ENCODE measurements at regions not wholly inside any gene's neighbourhood (a gene's known extent, or its start where the extent isn't known, plus 50 kb on each side); places are given as distances from the start of the nearest gene placed in this dataset.

GRCh38 chr17:56009795-56010651 is 143.3 kb upstream of the ANKFN1 start:
- no peak for DNase-seq (ENCODE audit: low spot score)

GRCh38 chr17:56011406-56012131 is 141.7 kb upstream of the ANKFN1 start:
- DNase-seq (ENCODE audit: low spot score): no peak

GRCh38 chr17:56018211-56018610 is 135.1 kb upstream of the ANKFN1 start:
- no peak for DNase-seq (ENCODE audit: low spot score)

GRCh38 chr17:56020369-56020768 is 132.9 kb upstream of the ANKFN1 start:
- DNase-seq (ENCODE audit: low spot score): no peak

GRCh38 chr17:56021681-56022190 is 131.5 kb upstream of the ANKFN1 start:
- no peak for DNase-seq (ENCODE audit: low spot score)

- DNase-seq (ENCODE audit: low spot score): no peak
These were observed 129.4 kb upstream of the ANKFN1 start for GRCh38 chr17:56023851-56024250.

GRCh38 chr17:56026915-56027314 is 126.4 kb upstream of the ANKFN1 start:
- no peak for DNase-seq (ENCODE audit: low spot score)

- no peak for DNase-seq (ENCODE audit: low spot score)
These were observed 124.4 kb upstream of the ANKFN1 start for GRCh38 chr17:56028837-56029236.

- DNase-seq (ENCODE audit: low spot score): no peak
These were observed 123.2 kb upstream of the ANKFN1 start for GRCh38 chr17:56030009-56030624.

- no peak for DNase-seq (ENCODE audit: low spot score)
These were observed 121.6 kb upstream of the ANKFN1 start for GRCh38 chr17:56031636-56032035.

GRCh38 chr17:56034197-56034635 is 119.1 kb upstream of the ANKFN1 start:
- DNase-seq (ENCODE audit: low spot score): no peak

- no peak for DNase-seq (ENCODE audit: low spot score)
These were observed 115.1 kb upstream of the ANKFN1 start for GRCh38 chr17:56038131-56038530.

- DNase-seq (ENCODE audit: low spot score): no peak
These were observed 107.4 kb upstream of the ANKFN1 start for GRCh38 chr17:56045872-56046271.

- DNase-seq (ENCODE audit: low spot score): no peak
These were observed 105.9 kb upstream of the ANKFN1 start for GRCh38 chr17:56047331-56047730.

GRCh38 chr17:56057869-56058268 is 95.4 kb upstream of the ANKFN1 start:
- DNase-seq (ENCODE audit: low spot score): no peak

GRCh38 chr17:56064506-56064905 is 88.8 kb upstream of the ANKFN1 start:
- no peak for DNase-seq (ENCODE audit: low spot score)

- DNase-seq (ENCODE audit: low spot score): no peak
These were observed 78.8 kb upstream of the ANKFN1 start for GRCh38 chr17:56074361-56074890.

- no peak for DNase-seq (ENCODE audit: low spot score)
These were observed 76.3 kb upstream of the ANKFN1 start for GRCh38 chr17:56076980-56077379.

GRCh38 chr17:56083475-56083874 is 69.8 kb upstream of the ANKFN1 start:
- no peak for DNase-seq (ENCODE audit: low spot score)

GRCh38 chr17:56085576-56086267 is 67.6 kb upstream of the ANKFN1 start:
- no peak for DNase-seq (ENCODE audit: low spot score)

- DNase-seq (ENCODE audit: low spot score): no peak
These were observed 66.1 kb upstream of the ANKFN1 start for GRCh38 chr17:56087199-56087598.

All from AG08395 (cell line).